ENCODE measurements at regions not wholly inside any gene's neighbourhood (a gene's known extent, or its start where the extent isn't known, plus 50 kb on each side); places are given as distances from the start of the nearest gene placed in this dataset.
"Not testable (repeated sequence)": the region's sequence is repeated elsewhere in the genome, so short reads cannot be mapped to it uniquely, and the experiment has no call there.

DNA sequence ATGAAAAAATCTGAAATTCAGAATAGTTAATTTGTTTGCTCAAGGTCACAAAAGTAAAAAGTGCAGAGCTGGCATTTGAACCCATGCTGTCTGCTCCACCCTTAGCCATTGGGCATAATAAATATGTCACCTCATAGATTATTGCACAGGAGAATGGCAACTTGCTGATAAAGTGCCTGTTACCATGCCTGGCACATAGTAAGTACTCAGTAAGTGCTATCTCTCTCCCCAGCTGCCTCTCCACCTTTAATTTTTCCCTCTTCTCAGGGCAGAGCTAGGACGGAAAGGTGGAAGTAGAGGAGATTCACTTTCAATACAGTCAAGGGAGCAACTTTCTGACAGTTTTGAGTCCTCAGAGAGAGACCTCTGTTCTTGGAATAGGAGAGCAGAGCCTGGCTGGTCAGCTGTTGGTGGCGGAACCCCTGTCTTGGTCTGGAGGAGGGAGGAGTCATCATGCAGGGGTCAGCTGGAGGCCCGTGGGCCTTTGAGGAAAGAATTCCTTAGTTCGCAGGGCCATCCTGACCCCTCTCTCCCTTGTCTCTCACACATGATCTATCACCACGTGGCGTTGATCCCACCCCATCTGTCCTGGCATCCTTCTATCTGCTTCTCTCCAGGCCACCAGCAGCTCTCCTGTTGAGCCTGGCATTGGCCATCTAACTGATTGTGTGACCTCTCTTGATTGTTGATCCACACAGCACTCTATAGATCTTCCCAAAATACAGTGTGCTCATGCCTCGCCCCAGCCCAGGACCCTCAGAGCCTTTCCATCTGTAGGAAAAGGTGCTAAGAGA is 149.3 kb downstream of the RPLP1 start:
- DNase-seq = no peak

DNA sequence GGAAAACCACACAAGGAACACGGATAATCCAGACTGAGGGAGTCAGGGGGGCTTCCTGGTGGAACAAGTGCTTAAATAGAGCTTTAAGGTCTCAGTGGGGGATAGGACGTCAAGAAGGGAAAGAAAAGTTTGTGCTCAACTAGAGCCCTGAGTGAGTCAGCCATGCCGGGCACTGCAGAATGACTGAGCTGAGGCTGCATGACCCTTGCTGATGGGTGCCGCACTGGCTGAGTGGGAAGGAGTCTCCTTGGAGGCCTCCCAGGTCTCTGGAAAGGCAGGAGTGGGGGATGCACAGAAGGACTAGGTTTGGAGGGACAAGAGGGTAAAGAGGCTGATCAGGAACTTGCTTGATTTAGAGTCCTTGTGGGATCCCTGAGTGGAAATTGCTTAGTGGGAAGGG is 150.3 kb downstream of the RPLP1 start:
- DNase-seq = no peak

DNA sequence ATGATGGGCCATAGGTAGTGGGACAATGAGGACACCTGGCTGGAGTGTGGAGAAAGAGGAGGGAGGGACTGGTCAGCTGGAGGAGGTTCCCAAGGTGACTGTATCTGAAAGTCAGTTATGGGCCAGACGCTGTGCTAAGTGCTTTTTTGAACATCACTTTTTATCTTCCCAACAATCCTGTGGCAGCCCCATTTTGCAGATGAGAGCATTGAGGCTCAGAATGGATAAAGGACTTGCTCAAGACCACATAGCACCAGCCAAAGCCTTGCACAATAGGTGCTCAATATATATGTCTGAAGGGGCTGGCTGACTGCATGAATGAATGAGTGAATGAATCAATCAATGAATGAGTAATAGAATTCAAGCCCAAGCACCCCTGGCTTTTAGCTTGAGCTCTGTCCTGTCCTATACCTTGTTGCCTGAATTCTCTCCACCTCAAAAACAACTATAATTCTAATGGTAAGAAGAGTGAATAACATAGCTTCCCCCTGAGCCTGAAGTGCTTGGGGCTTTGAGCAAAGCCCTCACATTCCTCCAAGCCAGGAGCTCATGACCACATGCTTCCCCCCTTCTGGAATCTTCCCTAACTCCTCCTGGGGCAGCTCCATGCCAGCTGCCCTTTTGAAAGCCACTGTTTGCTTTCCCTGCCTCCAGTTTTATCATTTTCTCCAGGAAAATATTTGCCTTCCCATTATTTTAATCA is 150.9 kb downstream of the RPLP1 start:
- no peak for DNase-seq

DNA sequence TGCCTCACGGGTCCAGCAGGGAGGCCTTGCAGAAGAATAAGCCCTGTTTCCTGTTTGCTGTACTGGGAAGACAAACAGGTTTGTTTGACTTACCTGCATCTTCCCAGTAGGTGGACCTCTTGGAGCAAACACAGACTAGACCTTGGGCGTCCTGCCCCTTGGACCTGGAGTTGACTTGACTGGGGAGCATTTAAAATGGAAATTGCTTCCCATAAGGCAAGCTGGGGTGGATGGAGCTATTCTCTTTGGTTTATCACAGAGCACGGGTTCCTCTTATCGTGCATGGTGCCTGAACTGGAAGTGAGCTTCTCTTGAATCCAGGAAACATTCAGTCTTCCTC is 151.4 kb downstream of the RPLP1 start:
- no peak for DNase-seq

DNA sequence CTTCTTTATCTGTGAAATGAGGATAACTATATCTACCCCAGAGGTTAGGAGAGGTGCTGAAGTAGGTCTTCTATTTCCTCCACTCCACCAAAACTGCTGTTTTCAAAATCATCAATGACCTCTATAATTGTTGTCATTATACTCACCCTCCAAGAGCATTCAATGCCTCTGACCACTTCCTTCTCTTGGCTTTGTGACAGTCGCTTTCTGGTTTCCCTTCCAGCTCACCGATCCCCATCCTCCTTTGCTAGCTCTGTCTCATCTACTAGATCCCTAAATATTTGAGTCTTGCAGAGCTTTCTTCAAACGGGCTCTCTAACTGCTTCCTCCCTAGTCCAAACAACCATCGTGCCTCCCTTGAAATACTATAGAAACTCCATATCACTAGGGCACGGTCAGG is 153.5 kb downstream of the RPLP1 start:
- no peak for DNase-seq

DNA sequence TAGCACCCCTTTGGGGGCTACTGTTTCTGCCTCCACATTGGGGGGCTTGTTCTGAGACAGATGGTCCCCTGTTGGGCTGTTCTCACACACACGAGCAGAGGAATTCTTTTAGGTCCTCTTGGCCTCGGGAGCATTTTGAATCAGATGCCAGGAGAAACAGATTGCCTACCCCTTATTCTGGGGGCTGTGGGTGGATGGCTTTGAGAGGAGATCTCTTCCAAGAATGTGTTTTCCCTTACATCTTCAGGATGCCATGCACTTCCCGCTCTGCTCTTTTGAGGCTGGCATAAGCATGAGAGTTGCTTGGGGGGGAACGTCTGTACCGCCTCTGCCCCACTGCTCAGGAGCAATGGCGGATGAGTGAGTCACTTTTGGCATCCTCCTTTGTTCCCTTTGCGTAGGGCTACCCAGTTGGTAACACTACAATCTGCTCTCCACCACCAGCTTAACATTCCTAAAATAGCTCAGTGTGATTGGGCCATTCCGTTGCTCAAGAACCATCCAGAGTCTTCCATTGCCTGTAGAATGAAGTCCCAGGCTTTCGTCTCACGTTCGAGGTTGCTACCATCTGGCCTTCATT is 154.4 kb downstream of the RPLP1 start:
- no peak for DNase-seq

DNA sequence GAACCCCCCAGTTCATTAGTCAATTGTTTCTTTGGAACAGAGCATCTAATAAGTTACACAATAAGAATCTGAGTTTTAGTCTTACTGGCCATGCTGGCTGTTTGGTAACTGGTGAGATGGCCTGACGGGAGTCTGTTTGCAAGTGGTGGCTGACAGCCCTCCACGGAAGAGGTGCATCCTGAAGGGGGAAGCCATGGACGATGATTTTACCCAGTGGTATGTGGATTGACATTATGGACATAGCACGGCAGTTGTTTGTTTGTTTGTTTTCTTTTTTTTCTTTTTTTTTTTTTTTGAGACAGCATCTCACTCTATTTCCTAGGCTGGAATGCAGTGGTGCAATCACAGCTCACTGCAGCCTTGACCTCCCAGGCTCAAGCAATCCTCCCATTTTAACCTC is 156.0 kb downstream of the RPLP1 start:
- DNase-seq = no peak

DNA sequence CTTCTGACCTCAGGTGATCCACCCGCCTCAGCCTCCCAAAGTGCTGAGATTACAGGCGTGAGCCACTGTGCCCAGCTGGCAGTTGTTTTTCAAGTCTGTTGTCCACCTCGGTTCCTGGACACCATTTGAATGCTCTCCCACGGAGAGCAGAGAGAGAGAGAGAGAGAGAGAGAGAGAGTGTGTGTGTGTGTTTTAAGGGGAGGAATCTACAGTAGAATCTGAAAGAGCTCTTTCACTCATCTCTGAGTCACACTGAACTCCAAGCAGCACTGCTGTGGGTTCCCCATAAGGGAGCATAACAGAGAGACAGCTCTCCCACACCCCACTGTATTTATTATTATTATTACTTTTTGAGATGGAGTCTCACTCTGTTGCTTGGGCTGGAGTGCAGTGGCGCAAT is 156.6 kb downstream of the RPLP1 start:
- no peak for DNase-seq

DNA sequence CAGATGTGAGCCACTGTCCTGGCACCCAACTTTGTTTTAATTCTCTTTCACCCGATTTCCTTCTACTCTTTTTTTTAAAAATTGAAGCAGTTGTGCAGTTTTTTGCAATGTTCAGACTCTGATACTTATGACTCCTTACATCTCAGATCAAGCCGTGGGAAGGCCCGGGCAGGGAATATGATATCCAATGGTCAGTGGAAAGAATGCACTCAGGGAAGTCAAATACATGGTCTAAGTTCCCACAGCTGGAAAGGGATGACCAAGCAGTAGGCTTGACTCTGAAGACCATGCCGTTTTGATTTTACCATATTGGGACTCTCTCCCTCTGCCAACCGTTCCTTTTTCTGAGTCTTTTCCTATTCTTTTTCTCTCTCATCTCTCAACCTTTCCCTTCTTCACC is 157.2 kb downstream of the RPLP1 start:
- no peak for DNase-seq

DNA sequence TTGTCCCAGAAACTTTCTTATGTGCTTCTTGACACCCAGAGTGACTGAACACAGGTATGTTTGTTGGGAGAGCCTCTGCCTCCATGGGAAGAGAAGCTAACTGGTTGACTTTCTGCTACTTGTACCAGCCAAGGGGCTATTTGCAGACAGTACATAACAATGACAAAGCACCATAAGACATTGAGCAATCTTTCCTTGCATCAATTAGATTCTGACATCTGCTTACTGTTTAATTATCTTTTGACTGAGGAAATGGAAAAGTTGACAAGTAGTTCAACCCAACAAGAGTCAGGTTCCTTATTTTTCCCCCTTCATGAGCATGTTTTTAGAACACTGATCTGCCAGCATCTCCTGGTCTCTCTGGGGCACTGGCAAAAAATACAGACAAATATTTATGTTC is 157.7 kb downstream of the RPLP1 start:
- DNase-seq = no peak

DNA sequence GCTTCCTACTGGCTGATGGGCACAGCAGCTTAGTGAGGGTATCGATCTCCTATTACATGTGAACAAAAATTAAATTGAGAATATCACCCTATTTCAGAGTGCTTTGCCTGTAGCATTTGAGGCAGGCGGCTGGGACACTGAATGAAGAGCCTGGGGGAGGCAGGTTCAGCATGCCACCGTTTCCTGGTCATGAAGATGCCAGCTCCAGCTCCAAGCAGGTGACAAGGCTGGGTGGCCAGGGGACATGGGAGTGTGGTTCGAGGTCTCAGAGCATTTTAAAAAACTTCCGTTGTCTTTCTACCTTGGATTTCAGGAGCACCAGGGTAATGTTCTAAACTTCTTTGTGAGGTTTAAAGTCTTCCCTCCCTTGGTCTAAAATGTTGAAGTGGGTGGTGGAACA is 158.2 kb downstream of the RPLP1 start:
- DNase-seq = no peak

DNA sequence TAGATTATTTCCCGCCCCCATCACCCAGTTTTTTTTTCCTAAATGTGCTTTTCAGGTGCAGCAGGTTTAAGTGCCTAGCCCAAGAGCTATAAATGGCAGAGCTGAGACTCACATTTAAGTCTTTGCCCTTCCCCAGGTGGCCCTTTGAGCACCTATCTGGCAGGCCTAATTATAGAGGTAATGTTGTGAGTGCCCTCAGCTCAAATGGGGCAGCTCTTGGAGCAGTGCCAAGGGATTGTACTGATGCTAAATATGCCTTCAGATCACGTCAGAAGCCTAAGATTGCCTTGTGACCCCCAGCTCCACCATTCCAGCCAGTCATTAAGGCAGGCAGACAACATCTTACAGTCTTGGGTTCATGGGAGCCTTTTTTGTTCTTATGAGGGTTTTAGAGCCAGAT is 159.5 kb downstream of the RPLP1 start:
- DNase-seq = no peak

DNA sequence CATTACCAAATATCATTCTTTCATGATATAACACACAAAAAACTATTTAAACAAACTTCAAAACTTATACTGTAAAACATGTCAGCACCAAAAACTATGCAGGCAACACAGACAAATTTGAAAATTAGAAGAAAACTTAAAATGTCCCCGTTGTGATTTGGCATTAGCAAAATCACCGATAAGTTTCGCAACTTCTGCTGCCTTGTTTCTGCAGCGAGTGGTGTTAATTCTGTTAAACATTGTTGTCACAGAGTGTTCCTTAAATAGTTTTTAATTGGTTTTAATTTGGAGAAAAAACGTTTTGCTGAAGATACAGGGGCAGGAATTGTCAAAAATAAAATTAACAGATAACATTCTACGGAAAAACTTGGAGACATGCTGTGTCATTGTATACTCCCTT is 160.6 kb downstream of the RPLP1 start:
- DNase-seq = no peak

DNA sequence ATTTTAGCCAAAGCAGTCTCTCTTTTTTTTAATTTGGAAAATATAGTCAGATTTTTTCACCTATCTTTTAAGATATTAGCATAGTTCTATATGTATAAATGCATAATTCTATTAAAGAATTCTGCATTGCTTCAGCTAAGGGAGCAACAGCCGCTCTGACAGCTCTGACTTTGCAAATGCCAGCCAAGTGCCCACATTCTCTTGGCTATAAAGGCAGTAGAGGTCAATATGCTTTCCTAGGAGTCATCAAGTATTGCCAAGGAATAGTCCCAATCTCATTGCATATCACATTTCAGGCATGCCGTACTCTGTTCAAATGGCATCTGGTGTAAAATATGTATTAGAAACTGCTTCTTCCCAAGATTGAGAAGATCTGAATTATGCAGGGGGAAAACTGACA is 161.4 kb downstream of the RPLP1 start:
- no peak for DNase-seq

DNA sequence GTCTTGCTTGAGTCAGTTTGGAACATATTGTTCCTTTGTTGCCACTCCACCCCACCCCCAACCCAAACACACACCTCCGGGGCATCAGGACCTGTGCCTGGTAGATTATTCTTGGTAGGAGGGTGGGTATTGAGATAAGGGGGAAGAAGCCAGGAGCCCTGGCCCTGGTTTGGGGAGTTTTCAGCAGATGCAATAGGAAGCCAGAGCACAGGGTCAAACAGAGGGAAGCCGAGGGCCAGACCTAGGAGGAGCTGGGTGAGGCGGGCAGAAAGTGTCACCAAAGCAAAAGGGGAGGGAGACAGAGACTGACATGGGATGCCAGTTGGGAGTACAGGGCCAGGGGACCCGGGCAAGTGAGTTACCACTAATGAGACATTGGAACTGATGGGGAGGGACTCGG is 163.1 kb downstream of the RPLP1 start:
- no peak for DNase-seq

DNA sequence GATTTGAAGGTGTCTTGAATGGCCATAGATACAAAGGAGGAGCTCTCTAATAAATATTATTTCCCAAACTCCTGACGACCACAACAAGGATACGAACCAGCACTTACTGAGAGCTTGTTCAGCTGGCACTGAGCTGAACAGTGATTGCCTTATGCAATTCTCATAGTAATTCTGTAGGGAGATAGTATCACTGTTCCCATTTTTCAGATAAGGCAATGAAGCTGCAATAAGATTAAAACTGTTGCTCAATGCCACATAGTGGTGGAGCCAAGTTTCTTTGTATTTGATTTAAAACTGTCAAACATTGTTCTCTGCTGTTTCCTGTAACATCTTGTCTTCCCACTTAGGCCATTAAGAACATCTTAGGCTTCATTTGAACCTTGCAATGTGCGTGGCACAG is 163.9 kb downstream of the RPLP1 start:
- DNase-seq = no peak

DNA sequence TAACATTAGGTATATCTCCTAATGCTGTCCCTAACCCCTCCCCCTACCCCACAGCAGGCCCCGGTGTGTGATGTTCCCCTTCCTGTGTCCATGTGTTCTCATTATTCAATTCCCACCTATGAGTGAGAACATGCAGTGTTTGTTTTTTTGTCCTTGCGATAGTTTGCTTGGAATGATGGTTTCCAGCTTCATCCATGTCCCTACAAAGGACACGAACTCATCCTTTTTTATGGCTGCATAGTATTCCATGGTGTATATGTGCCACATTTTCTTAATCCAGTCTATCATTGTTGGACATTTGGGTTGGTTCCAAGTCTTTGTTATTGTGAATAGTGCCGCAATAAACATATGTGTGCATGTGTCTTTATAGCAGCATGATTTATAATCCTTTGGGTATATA is 164.5 kb downstream of the RPLP1 start:
- DNase-seq = not testable (repeated sequence)

DNA sequence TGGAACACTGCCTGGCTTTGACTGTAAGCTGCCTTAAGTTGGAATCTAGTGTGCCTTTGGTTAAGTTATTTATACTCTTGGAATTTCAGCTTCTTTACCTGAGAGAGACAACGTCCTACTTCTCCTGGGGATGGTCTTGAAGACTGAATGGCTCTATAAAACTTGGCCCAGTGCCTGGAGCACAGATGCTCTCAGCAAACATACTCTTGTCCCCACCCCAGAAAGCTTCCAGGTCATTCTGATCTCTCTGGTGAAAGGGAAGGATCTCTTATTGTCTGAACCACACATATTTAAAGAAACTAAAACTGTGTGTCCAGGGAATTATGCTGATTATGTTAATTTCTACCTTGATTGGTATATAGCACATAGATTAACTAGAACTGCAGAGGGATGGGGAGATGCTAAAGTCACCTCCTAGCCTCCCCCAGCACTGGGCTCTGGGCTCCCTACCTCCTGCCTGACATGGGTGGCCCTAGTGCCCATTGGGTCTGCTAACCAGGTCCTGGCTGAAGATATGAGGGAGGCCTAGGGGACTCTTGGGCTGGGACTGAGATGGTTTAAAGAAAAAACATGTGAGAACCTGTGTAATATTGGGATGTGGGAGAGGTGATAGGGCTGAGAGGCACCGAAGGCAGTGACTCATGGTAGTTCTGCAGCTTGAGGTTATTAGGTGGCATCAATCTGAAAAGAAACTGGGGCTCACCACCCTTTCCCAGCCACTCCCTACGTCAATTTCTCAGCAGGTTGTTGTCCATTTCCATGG is 171.0 kb downstream of the RPLP1 start:
- DNase-seq = no peak

DNA sequence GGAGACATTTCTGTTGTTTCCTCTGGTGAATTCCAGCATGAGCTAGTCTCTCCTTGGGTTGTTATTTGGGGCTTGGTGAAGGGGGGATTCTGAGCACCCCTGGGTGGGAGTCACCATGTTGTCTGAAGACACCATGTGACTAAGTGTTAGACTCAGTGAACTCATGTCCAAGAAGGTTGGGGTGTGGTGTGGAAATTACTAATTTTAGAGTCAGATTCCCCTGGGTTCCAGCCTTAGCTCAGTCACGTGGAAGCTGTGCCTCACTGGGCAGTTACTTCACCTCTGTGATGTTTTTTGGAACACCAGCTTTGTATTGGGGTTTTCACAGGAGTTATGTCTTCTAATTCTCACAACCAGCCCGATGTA is 171.5 kb downstream of the RPLP1 start:
- no peak for DNase-seq

DNA sequence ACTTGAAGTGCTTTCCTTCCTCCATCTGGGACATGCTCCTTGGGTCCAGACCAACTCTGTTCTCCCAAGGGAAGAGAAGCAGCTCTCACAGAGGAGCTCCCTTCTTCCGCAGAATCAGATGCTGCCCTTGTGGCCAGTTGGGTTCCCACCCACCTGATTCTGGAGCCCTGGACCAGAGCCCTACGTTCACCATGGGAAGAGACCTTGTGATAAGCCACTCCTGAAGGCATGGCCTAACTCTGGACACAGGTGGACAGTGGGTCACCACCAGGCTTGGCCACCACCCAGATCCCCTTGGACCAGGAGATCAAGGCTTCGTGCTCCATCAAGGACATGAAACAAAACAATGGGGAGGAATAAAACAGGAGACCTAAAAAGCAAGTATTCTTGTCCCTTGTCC is 172.2 kb downstream of the RPLP1 start:
- DNase-seq = no peak

DNA sequence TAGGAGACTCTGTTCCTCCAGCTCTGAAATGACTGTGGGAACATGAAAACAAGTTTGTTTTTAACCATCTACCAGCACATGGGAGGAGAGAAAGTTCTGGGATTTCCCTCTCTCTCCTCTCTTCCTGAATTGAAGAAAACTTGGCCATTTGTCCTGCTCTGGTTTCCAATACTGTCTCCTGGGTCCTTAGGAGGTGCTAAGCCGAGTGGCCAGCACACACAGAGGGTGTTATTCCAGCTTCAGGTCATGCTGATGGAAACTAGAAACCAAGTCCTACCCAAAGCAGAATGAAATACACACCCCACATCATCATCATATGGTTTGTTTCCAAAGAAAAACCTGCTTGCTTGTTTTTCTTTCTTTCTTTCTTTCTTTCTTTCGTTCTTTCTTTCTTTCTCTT is 172.7 kb downstream of the RPLP1 start:
- no peak for DNase-seq

DNA sequence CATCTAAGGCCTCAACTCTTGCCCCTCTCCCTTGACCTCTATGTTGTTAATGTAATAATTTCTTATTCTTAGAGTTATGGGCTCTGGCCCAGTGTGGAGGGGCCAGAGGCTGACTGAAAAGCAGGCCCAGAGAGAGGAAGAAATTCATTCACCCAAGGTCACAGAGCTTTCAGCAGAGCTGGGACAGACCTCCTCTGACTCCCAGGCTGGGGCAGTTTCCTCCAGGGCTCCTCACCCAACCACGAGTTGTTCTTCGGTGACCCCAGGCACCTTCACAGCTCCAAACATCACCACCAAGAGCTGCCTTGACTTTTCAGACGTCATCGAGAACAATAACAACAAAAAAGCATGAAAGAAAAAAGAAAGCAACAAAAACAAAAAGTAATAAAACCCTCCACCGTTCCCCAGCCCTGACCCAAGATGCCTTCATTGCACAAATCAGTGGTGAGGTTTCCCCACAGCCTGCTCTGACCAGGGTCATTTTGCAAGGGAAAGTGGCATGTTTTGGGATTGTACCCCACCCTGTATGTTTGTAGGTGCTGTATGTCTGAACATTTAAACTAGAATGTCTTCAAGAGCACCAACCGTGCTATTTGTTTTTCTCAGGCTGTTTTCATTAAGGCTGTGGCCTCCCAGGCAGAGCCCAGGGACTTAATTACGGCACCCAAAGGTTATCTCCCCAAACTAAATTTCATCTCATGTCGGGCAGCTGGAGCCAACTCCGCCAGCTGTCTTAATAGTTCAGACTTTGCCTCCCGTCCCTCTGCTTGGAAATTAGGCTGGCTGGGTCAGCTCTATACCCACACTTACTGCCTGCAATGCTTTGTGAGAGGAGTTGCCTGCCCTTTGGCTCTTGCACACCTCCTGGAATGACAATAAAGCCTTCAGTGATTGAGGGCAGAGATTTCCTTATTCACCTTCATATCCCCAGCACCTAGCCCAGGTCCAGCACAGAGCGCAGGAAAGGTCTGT is 173.8 kb downstream of the RPLP1 start:
- no peak for DNase-seq

Measured in right lung (tissue), 2 donors.